ENCODE measurements at regions not wholly inside any gene's neighbourhood (a gene's known extent, or its start where the extent isn't known, plus 50 kb on each side); places are given as distances from the start of the nearest gene placed in this dataset.

GRCh38 chr5:133817456-133817855 is 151.0 kb downstream of the C5orf15 start:
- no peak overlapping the region for H3K27ac ChIP-seq (ENCODE audit: insufficient read length, low read depth, low read length)
- no peak overlapping the region for H3K14ac ChIP-seq (ENCODE audit: insufficient read depth, low read length)
- no peaks in the 10 kb centered on the region for H3K79me1 ChIP-seq (ENCODE audit: insufficient read depth, low read depth, low read length, poor library complexity, severe bottlenecking)
- no peak overlapping the region for H3K18ac ChIP-seq (ENCODE audit: insufficient read length, low read depth, low read length)
- Mint-ChIP-seq H3K27me3 (ENCODE audit: low read depth) (peaks cover 22% of the 10 kb centered on the region), H3K4me3 (no peak overlapping the region), H3K27ac (no peak overlapping the region), H3K4me1 (peaks cover 5 to 7% of the 10 kb centered on the region in 2 experiments), H3K36me3 (ENCODE audit: insufficient read depth in 1 of 3, low read depth in 3 of 3) (no peaks in the 10 kb centered on the region), H3K9me3 (no peaks in the 10 kb centered on the region)
- no peak overlapping the region for H4K91ac ChIP-seq (ENCODE audit: insufficient read length, low read depth, low read length)
- DNase-seq, result no peak
- no peak overlapping the region for H3K9ac ChIP-seq (ENCODE audit: extremely low read depth, insufficient read length, low read length)
- no peak overlapping the region for H4K5ac ChIP-seq (ENCODE audit: insufficient read length, low read depth, low read length)
- no peaks in the 10 kb centered on the region for H3K23me2 ChIP-seq (ENCODE audit: insufficient read length, low read depth, low read length, poor library complexity, severe bottlenecking)
- no peak overlapping the region for H2BK20ac ChIP-seq (ENCODE audit: low read depth, low read length, poor library complexity, severe bottlenecking)
- H2BK12ac ChIP-seq (ENCODE audit: insufficient read length, low read depth, low read length), result no peak overlapping the region
- H3K4me1 ChIP-seq (ENCODE audit: insufficient read depth, low read length), result no peaks in the 10 kb centered on the region
- H2BK120ac ChIP-seq (ENCODE audit: low read depth, low read length, poor library complexity, severe bottlenecking), result no peak overlapping the region
- WGBS (ENCODE audit: extremely low coverage, insufficient read length, low lambda C conversion rate), result no CpG with 5 or more reads among the region's 2 CpGs
- H2BK5ac ChIP-seq (ENCODE audit: insufficient read length, low read length), result no peak overlapping the region
- H3K9me3 ChIP-seq (ENCODE audit: control insufficient read depth, low read depth, low read length), result no peaks in the 10 kb centered on the region
- H2AFZ ChIP-seq (ENCODE audit: low read length), result no peak overlapping the region
- no peaks in the 10 kb centered on the region for H4K20me1 ChIP-seq (ENCODE audit: control insufficient read depth, insufficient read depth, insufficient read length)
- H2BK15ac ChIP-seq (ENCODE audit: low read depth, low read length), result no peak overlapping the region
- H2AK5ac ChIP-seq (ENCODE audit: insufficient read length, low read length), result no peak overlapping the region
- H3K4me2 ChIP-seq (ENCODE audit: insufficient read depth, insufficient read length, low read length), result no peak overlapping the region
- no peaks in the 10 kb centered on the region for H3K79me2 ChIP-seq (ENCODE audit: insufficient read depth, low read length)
- no peak overlapping the region for H3T11ph ChIP-seq (ENCODE audit: low read length)
- H3K4ac ChIP-seq (ENCODE audit: low read depth, low read length), result no peak overlapping the region
- H3K27me3 ChIP-seq (ENCODE audit: insufficient read depth, low read length), result no peaks in the 10 kb centered on the region
- no peak overlapping the region for H3K56ac ChIP-seq (ENCODE audit: insufficient read length, low read depth, low read length)
- TF ChIP-seq, protein P1, sequence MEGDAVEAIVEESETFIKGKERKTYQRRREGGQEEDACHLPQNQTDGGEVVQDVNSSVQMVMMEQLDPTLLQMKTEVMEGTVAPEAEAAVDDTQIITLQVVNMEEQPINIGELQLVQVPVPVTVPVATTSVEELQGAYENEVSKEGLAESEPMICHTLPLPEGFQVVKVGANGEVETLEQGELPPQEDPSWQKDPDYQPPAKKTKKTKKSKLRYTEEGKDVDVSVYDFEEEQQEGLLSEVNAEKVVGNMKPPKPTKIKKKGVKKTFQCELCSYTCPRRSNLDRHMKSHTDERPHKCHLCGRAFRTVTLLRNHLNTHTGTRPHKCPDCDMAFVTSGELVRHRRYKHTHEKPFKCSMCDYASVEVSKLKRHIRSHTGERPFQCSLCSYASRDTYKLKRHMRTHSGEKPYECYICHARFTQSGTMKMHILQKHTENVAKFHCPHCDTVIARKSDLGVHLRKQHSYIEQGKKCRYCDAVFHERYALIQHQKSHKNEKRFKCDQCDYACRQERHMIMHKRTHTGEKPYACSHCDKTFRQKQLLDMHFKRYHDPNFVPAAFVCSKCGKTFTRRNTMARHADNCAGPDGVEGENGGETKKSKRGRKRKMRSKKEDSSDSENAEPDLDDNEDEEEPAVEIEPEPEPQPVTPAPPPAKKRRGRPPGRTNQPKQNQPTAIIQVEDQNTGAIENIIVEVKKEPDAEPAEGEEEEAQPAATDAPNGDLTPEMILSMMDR (conservative IDR thresholded peaks at IDR 0.05), result no peak
- H3K23ac ChIP-seq (ENCODE audit: insufficient read length, low read depth, low read length), result no peak overlapping the region
- H4K8ac ChIP-seq (replicated peaks; ENCODE audit: insufficient read length, low read depth, low read length), result no peak overlapping the region
